Stimulated activated CD4-positive, alpha-beta T cell treated with anti-CD3 and anti-CD28 coated beads, Interleukin-1b, Interleukin-23, amount 100 ng/mL, for 4 hours (primary cell): ENCODE measurements at regions not wholly inside any gene's neighbourhood (a gene's known extent, or its start where the extent isn't known, plus 50 kb on each side); places are given as distances from the start of the nearest gene placed in this dataset.
"Not testable (repeated sequence)": the region's sequence is repeated elsewhere in the genome, so short reads cannot be mapped to it uniquely, and the experiment has no call there.

ENCODE experiments used
- DNase-seq, 2 donors: peaks; one replicate each; pipeline ENCODE4 v3.0.0-alpha.2; 2020; ENCODE audit warnings: low read depth in 2 of 2

DNA sequence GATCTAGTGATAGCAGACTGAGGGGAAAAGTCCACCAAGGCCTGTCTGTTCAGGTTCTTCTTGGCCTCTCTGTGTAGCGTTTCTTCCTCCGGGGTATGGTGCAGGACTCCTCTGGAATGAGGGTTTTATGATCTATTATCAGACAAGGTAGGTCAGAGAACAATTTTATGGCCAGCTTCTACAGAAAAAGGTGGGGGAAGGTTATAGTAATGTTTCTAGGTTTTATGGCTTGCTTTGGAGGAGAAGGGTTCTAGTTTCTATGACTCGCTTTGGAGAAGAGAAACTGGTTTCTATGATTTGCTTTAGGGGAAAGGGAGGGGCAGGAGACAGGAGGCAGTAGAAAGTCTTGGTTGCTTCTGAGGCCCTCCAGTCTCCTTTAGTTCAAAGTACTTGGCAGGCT, 144.8 kb upstream of the LAMA2 start:
- DNase-seq, result no peak

DNA sequence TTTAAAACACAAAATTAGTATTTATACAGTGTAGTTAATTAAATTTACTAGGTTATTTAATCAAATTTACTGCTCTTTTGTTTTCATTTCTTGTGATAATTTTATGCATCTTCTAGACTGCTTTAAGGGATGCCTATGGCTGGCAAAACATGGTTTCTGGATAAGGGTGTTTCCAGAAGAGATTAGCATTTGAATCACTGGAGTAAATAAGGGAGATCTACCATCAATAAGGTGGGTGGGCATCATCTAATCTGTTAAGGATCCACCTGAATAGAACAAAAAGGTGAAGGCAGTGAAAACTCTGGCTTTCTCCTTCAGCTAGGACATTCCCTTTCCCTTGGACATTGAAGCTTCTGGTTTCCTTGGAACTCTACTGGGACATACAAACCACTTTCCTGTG, 146.2 kb upstream of the LAMA2 start:
- no peak for DNase-seq

- no peak for DNase-seq
These were observed 151.4 kb upstream of the LAMA2 start for GRCh38 chr6:128731249-128732165.

- no peak for DNase-seq
These were observed 155.4 kb upstream of the LAMA2 start for GRCh38 chr6:128727500-128727899.

DNA sequence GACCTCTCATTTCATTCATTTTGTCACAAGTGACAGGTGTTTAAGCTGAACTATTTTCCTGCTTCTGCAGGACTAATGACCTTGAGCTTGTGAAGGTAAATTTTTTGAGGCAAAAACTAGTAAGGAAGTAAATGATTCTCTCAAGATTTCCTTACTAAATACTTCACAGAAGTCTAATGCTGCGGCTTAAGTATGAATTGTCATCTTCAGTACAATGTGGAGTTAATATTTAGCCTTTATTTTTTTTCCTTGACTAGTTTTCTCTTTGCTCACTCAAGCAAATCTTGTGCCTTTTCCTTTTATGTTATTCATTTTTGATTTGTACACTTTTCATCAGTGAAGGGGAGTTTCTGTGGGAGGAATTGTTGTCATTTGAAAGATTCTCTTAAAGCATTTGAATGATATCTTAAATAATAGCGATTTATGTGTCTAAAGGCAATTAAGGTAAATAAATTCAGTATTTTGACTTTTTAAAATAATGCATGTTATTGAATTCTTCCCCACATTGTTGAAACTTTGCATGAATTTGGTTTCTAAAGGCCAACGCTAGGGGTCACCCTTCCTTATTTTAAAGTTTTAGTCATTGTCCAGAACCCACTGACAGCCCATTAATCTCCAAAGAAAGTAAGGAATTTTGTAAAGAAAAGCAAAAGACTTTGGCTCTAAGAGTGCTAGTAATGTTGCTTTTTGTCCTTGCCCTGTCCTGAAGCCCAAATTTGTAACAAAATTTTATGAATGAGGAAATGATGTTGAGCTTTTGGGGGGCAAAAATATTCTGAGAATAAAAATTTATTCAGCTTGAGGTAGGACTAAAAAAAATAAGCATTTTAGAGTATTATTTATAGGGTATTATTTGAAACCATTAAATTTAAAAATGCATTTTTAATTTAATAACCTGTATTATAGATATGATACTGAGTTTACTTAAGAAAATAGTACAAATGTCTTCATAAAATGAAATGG, 157.4 kb upstream of the LAMA2 start:
- DNase-seq, result no peak

DNA sequence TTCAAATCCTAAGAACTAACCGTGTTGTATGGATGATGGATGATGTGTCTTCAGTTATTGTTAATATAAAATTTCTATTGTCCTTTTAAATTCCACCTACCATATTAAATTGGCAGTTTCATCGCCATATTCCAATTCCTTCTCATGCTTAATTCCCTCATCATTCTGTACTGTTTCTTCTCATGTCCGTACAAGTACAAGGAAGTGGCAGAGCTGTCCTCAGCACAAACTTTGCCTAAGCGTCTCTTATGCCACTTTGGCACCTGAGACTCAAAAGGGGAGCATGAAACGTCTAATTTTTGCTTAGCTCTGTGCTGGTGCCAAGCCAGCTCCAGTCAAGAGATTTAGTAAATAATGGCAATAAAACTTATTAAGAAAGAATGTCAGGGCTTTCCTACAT, 158.2 kb upstream of the LAMA2 start:
- DNase-seq, result no peak

- no peak for DNase-seq
These were observed 159.3 kb upstream of the LAMA2 start for GRCh38 chr6:128723667-128724066.

DNA sequence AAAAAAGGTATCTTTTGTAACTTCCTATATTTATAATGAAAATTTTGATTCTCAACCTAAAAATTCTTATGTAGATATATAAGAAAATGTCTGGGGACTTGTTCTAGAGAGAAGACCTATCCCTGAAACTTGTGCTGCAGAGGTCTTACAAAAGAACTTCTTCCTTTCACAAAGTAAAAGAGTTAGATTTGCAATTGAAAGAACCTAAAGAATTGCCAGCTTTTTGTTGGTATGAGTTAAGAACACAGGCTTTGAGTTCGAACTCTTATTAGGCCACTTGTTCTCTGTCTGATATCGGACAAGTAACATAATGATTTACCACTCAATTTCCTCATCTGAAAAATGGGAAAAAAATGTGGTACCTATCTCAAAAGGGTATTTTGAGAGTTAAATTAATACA, 162.0 kb upstream of the LAMA2 start:
- DNase-seq, result no peak

GRCh38 chr6:128719786-128720185, 163.2 kb upstream of the LAMA2 start:
- no peak for DNase-seq

- no peak for DNase-seq
These were observed 169.5 kb upstream of the LAMA2 start for GRCh38 chr6:128713461-128713860.

- DNase-seq, result no peak
These were observed 170.0 kb upstream of the LAMA2 start for GRCh38 chr6:128712898-128713297.

GRCh38 chr6:128711149-128711548, 171.8 kb upstream of the LAMA2 start:
- DNase-seq, result no peak

DNA sequence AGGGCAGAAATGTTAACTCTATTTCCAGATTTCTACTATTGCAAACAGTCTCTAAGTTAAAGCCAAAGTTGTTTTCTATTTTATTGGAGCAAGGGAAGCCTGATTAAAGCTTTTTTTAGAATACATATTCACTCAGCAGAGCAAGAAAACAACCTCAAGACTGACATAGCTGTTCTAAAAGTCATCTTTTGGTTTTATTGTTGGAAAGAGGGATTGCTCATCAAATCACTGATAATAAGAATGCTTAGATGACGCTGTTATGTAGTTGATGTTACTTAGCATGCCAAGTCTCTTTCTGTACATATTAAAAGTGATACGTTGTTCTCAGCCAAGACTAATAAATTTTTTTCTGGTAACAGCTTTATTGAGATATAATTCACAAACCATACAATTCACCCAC, 172.6 kb upstream of the LAMA2 start:
- no peak for DNase-seq

DNA sequence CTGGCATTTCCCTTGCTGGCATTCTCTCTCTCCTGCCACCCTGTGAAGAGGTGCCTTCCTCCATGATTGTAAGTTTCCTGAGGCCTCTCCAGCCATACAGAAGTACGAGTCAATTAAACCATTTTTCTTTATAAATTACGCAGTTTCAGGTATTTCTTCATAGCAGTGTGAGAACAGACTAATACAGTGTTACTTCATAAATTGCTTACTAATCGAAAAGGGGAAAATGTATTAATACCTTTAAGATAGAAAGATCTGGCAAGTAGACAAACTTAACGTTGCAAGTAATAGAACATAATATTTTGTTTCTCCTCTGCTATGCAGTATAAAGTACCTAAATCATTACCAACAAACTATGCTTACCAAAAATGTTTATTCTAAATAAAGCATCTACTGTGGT, 178.3 kb upstream of the LAMA2 start:
- DNase-seq, result no peak

GRCh38 chr6:128703794-128704193, 179.1 kb upstream of the LAMA2 start:
- not testable (repeated sequence) for DNase-seq

GRCh38 chr6:128696691-128697689, 176.6 kb upstream of the PTPRK start:
- DNase-seq, result no peak

GRCh38 chr6:128694303-128695009, 174.1 kb upstream of the PTPRK start:
- DNase-seq, result no peak

DNA sequence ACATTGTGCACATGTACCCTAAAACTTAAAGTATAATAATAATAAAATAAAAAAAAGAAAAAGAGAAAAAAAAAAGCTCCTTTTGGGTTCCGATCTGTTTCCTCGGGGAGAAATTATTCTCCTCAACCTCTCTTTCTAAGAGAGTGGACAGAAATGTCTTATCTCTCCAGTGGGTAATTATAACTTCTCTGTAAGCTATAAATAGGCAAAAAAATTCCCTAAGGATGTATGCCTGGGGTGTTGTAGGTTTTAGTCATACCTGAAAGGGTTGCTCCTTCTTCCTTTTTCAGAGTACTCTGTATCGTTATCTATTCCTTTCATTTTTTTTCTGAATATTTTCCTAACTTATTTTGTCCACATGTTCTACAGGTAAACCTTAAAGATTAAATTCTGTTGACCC, 169.7 kb upstream of the PTPRK start:
- no peak for DNase-seq

DNA sequence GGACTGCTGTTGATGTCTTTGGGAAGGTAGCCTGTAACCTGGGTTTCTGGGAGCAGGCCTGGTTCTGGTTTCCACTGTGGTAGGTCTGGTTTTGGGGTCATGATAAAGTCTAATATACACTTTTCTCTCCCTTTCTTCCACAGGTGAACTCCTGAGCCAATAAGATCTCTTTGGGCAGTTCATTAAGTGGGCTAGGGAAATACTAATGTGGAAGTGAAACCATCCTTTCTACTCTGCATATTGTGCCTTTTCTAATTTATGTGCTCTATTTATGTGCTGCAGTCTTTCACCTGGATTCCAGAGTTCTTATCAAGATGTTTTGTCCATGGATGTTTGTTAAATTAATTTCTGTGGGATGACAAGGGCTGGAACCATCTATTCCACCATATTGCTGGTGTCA, 165.7 kb upstream of the PTPRK start:
- no peak for DNase-seq

GRCh38 chr6:128676456-128676855, 156.1 kb upstream of the PTPRK start:
- no peak for DNase-seq

DNA sequence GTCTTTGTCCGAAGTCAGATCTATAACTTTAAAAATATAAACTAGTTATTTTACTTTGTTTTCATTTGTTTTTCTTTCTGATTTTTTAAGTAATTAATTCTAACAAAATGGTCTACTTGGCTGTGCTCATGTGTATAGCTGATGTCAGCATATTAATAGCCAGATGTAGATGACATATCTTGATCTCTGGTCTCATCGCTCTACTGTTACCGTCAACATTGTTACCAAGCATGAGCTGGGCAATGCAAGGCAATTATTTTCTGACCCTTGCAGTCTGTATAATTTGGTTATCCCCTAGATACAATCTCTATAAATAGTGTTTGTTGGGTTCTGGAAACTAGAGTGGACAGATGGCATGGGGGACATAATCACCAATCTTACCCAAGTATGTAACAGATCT, 151.6 kb upstream of the PTPRK start:
- DNase-seq, result no peak
